NB4 (cell line): ENCODE measurements at regions not wholly inside any gene's neighbourhood (a gene's known extent, or its start where the extent isn't known, plus 50 kb on each side); places are given as distances from the start of the nearest gene placed in this dataset.

Source experiments
- CTCF ChIP-seq: IDR thresholded peaks from one replicate; pipeline ENCODE4 v1.5.1; 2012; ENCODE audit warnings: low read depth, low read length
- MAX ChIP-seq: IDR thresholded peaks from 2 replicates; pipeline ENCODE4 v1.6.1; 2011; ENCODE audit warnings: low read depth, low read length
- POLR2A ChIP-seq: IDR thresholded peaks from 2 replicates; pipeline ENCODE4 v1.6.1; 2011; ENCODE audit warnings: mild to moderate bottlenecking; ENCODE audit not compliant: insufficient read length; ENCODE audit errors: extremely low read depth

- TF ChIP-seq CTCF (no peak), POLR2A (no peak), MAX (no peak)
Measured at GRCh38 chr3:78414261-78414660, 1353.5 kb downstream of the ROBO1 start.
